Sigmoid colon (tissue), 6 donors: ENCODE measurements at regions not wholly inside any gene's neighbourhood (a gene's known extent, or its start where the extent isn't known, plus 50 kb on each side); places are given as distances from the start of the nearest gene placed in this dataset.

ENCODE experiments used
- DNase-seq: peaks from one replicate; pipeline ENCODE4 v3.0.0-alpha.2; 2019
- H3K27ac ChIP-seq, 4 donors: fragments of 200-600 bp; sonication (generic); one replicate each; pipeline ENCODE4 v1.5.1; 2016 to 2019; ENCODE audit warnings: mild to moderate bottlenecking in 1 of 4
- H3K27me3 ChIP-seq, 3 donors: fragments of 200-600 bp; sonication (generic); one replicate each; pipeline ENCODE4 v1.5.1; 2019; ENCODE audit warnings: mild to moderate bottlenecking in 1 of 3
- H3K36me3 ChIP-seq, 4 donors: fragments of 200-600 bp; sonication (generic); one replicate each; pipeline ENCODE4 v1.5.1; 2016 to 2019
- H3K4me1 ChIP-seq, 4 donors: fragments of 200-600 bp; sonication (generic); one replicate each; pipeline ENCODE4 v1.5.1; 2017 to 2019
- H3K4me3 ChIP-seq, 4 donors: fragments of 200-600 bp; sonication (generic); one replicate each; pipeline ENCODE4 v1.5.1; 2017 to 2019; ENCODE audit warnings: mild to moderate bottlenecking in 2 of 4, moderate library complexity in 1 of 4
- H3K9me3 ChIP-seq, 4 donors: fragments of 200-600 bp in 3 of 4; sonication (generic) in 3 of 4; one replicate each; pipeline versions ENCODE4 v1.5.1 to v1.6.1; 2013 to 2019
- EP300 ChIP-seq, 4 donors: sonication (generic); formaldehyde crosslinking; IDR thresholded peaks; one replicate each; pipeline ENCODE4 v1.6.1; 2017; ENCODE audit warnings: antibody characterized with exemption in 4 of 4
- POLR2A ChIP-seq, 2 donors: fragments of 450-650 bp; IDR thresholded peaks; one replicate each; pipeline ENCODE4 v1.6.1; 2016; ENCODE audit warnings: antibody characterized with exemption in 2 of 2, mild to moderate bottlenecking in 2 of 2, moderate library complexity in 2 of 2
- POLR2AphosphoS5 ChIP-seq, 4 donors: sonication (generic); formaldehyde crosslinking; IDR thresholded peaks; one replicate each; pipeline ENCODE4 v1.6.1; 2017; ENCODE audit warnings: antibody characterized with exemption in 4 of 4
- WGBS, 2 donors: extraction: QIAGEN DNeasy Blood & Tissue Kit; methylation state at CpG; one replicate each; pipeline ENCODE4 v1.1.7; 2013; 5-methylcytosine and 5-hydroxymethylcytosine counted together
- intact Hi-C: fragments of 100-400 bp; cut with DNase I; formaldehyde crosslinking; loops from one replicate; pipeline ENCODE4 v1.15.1; 2023
- TF ChIP-seq, protein P1 (sequence below), 4 experiments: fragments of 450-650 bp in 3 of 4; fragments of 200-600 bp in 1 of 4; IDR thresholded peaks; one replicate each; pipeline ENCODE4 v1.5.1; 2016 to 2019; ENCODE audit warnings: antibody characterized with exemption in 4 of 4, mild to moderate bottlenecking in 3 of 4, moderate library complexity in 2 of 4
- donor health status: healthy with polysubstance abuse.
- donor health status: healthy.

DNA sequence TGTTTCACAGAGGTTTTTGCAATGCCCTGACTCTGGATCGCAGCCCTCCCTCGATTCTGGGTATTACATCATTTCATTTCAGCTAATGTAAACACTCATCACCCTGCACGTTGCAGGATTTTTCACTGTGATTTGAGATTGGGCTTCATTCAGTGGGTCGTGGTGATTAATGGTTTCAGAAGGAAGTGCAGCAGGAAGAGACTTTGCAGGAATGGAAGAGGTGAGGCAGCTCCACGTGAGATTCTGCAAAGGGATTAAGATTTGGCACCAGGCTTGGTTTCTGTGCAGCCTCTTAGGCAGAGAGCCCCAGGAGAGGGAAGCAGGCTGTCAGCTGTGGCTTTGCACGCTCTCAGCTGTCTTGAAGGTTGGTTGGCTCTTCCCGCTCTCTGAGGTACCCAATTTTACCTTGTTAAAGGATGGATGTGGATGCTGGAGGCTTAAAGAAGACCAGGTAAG lies 95.2 kb downstream of the PLCE1 start:
- H3K9me3 ChIP-seq: no peaks in the 10 kb centered on the region
- H3K4me1 ChIP-seq: peaks cover 0 to 46% (median 21%) of the 10 kb centered on the region in 4 donors
- DNase-seq: no peak
- intact Hi-C loops: no loop called here
- no peak for TF ChIP-seq POLR2A (IDR thresholded peaks at IDR 0.05)
- TF ChIP-seq POLR2AphosphoS5 (IDR thresholded peaks at IDR 0.05): peak in 1 of 4 donors; percentile 26
- 38 to 61% methylated on average over 7 of the region's 7 CpGs for WGBS, 2 donors
- H3K27ac ChIP-seq: peak overlapping the region in 1 of 4 donors; percentile 50
- peak overlapping the region in 3 of 4 donors; percentile 0 to 11 (median 9) for H3K4me3 ChIP-seq
- H3K36me3 ChIP-seq: no peaks in the 10 kb centered on the region
- no peaks in the 10 kb centered on the region for H3K27me3 ChIP-seq

DNA sequence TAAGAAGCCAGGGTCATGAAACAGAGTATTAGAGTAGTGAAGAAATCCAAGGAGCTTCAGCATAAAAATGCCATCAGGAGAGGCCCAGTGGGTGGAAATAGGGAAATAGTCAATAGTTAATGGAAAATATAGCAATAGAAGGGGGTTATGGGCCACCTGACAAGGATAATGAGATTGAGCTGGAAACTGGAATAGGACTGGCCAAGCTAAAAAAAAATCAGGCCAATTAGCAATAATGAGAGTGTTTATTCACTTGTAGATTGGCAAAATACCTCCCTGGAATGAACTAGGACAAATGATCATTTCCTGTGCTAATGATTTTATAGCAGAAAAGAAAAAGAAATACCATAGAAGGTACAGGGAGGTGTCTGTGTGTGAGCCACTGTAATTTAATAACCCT lies 97.9 kb downstream of the PLCE1 start:
- Histone ChIP-seq H3K4me1 (peaks cover 0 to 39% (median 16%) of the 10 kb centered on the region in 4 donors), H3K36me3 (no peaks in the 10 kb centered on the region), H3K9me3 (no peaks in the 10 kb centered on the region), H3K4me3 (no peak overlapping the region), H3K27ac (peak overlapping the region in 1 of 4 donors; percentile 65), H3K27me3 (no peaks in the 10 kb centered on the region)
- no peak for DNase-seq
- no peak for TF ChIP-seq POLR2AphosphoS5 (IDR thresholded peaks at IDR 0.05)
- TF ChIP-seq EP300 (IDR thresholded peaks at IDR 0.05): no peak
- TF ChIP-seq, protein P1, sequence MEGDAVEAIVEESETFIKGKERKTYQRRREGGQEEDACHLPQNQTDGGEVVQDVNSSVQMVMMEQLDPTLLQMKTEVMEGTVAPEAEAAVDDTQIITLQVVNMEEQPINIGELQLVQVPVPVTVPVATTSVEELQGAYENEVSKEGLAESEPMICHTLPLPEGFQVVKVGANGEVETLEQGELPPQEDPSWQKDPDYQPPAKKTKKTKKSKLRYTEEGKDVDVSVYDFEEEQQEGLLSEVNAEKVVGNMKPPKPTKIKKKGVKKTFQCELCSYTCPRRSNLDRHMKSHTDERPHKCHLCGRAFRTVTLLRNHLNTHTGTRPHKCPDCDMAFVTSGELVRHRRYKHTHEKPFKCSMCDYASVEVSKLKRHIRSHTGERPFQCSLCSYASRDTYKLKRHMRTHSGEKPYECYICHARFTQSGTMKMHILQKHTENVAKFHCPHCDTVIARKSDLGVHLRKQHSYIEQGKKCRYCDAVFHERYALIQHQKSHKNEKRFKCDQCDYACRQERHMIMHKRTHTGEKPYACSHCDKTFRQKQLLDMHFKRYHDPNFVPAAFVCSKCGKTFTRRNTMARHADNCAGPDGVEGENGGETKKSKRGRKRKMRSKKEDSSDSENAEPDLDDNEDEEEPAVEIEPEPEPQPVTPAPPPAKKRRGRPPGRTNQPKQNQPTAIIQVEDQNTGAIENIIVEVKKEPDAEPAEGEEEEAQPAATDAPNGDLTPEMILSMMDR (IDR thresholded peaks at IDR 0.05): no peak
- no peak for TF ChIP-seq POLR2A (IDR thresholded peaks at IDR 0.05)
- intact Hi-C loops: no loop called here

DNA sequence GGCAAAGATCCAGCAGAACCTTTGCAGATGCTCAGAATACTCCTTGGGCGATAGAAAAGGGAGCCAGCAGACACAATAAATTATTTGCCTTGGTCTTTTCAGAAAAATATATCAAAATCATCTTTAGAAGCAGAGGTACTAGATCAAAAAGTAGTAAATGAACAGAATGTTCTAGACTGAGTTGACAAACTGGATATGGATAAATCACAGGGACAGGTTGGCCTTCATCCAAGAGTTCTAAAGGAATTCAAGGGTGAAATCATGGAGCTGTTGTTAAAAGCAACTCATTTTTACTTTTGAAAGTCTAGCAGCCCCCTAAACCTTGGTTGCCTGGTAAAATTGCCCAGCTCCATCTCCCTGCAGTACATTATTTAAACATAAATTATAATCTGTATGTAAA lies 99.1 kb downstream of the PLCE1 start:
- peak overlapping the region in 3 of 4 donors; percentile 3 to 65 (median 38) for H3K27ac ChIP-seq
- H3K4me1 ChIP-seq: peaks cover 0 to 39% (median 16%) of the 10 kb centered on the region in 4 donors
- intact Hi-C loops: no loop called here
- no peak for DNase-seq
- no peaks in the 10 kb centered on the region for H3K36me3 ChIP-seq
- H3K27me3 ChIP-seq: no peaks in the 10 kb centered on the region
- WGBS, 2 donors: 71 to 94% methylated on average over 1 of the region's 1 CpG
- no peaks in the 10 kb centered on the region for H3K9me3 ChIP-seq
- H3K4me3 ChIP-seq: no peak overlapping the region
- TF ChIP-seq POLR2AphosphoS5 (IDR thresholded peaks at IDR 0.05) (peak in 3 of 4 donors; percentile 43 to 80 (median 69)), POLR2A (IDR thresholded peaks at IDR 0.05) (no peak), EP300 (IDR thresholded peaks at IDR 0.05) (peak in 2 of 4 donors; percentile 19 to 36)

DNA sequence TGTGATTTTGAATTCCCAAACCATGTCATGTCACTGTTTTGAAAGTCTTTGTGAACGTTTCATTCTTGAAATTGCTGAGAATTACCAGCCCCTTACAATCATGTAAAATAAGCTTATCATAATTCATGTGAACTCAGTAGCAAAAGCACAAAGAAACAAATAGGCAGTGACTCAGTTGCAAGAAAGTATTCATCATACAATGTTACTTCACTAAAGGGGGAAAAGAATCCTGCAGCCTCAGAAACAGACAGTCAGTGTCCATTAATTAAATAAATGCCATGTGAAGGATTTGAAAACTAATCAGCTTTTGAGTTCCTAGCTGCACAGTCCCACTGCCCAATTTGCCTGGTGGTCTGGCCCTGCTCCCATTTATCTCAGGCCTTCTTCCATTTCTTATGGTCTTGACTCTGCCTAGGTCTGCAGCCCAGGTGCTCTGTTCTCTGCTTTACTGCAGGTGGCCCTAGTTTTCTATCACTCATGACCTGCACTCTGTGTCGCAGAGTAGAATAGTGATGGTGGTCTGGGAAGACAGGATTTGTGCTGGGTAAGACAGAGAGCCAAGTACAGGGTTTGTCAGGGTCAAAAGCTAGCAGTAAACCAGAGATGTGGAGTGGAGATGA lies 99.7 kb downstream of the PLCE1 start:
- Histone ChIP-seq H3K27me3 (no peaks in the 10 kb centered on the region), H3K4me1 (peaks cover 0 to 38% (median 16%) of the 10 kb centered on the region in 4 donors), H3K36me3 (no peaks in the 10 kb centered on the region), H3K9me3 (no peaks in the 10 kb centered on the region), H3K4me3 (no peak overlapping the region), H3K27ac (peak overlapping the region in 2 of 4 donors; percentile 38 to 65)
- WGBS, 2 donors: 79 to 87% methylated on average over 2 of the region's 2 CpGs
- no peak for DNase-seq
- no peak for TF ChIP-seq POLR2A (IDR thresholded peaks at IDR 0.05)
- intact Hi-C loops: no loop called here

DNA sequence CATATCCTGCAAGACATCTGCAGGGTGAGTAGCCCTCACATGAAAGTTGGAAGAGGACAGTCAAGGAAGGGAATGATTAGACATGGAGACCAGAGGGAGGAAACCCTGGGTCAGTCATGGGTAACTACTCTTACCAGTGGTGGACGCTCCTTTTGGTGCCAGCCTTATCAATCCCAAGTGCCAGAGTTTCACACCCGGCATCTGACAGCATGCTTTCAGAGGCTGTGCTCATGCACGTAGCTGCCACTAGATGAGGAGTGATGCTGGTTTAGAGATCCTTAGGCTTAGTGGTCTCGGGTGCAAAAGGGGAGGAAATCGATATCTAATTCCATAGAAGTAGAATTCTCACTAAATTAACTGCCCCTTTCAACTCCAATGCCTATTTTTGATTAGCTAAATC lies 100.8 kb downstream of the PLCE1 start:
- Histone ChIP-seq H3K4me1 (peaks cover 0 to 26% (median 10%) of the 10 kb centered on the region in 4 donors), H3K4me3 (no peak overlapping the region), H3K27ac (no peak overlapping the region), H3K9me3 (no peaks in the 10 kb centered on the region), H3K36me3 (no peaks in the 10 kb centered on the region), H3K27me3 (no peaks in the 10 kb centered on the region)
- DNase-seq: no peak
- no peak for TF ChIP-seq POLR2A (IDR thresholded peaks at IDR 0.05)
- no peak for TF ChIP-seq POLR2AphosphoS5 (IDR thresholded peaks at IDR 0.05)
- TF ChIP-seq, protein P1 (IDR thresholded peaks at IDR 0.05): no peak
- TF ChIP-seq EP300 (IDR thresholded peaks at IDR 0.05): no peak
- WGBS, 2 donors: 86 to 95% methylated on average over 5 of the region's 5 CpGs
- intact Hi-C loops: no loop called here

DNA sequence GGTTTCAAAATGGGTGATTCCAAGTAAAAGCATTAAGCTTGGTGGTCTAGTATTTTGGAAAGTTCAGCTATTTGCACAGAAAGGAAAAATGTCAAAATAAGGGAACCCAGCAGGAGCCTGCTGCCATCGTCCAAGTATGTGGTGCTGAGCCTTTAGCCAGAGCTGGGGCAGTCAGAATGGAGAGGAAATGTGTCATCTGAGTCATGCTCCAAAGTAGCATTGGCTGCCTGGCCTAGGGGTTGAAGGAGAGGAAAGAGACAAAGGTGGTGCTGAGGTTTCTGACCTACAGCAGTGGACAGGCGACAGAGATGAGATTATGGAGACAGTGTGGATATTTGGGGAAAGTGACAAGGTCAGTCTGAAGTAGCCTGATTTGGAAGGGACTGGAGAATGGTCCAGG lies 103.9 kb downstream of the PLCE1 start:
- Histone ChIP-seq H3K27ac (no peak overlapping the region), H3K9me3 (no peaks in the 10 kb centered on the region), H3K4me1 (peaks cover 0 to 18% (median 6%) of the 10 kb centered on the region in 4 donors), H3K4me3 (no peak overlapping the region), H3K36me3 (no peaks in the 10 kb centered on the region), H3K27me3 (no peaks in the 10 kb centered on the region)
- intact Hi-C loops: no loop called here
- no peak for TF ChIP-seq POLR2A (IDR thresholded peaks at IDR 0.05)
- TF ChIP-seq, protein P1 (IDR thresholded peaks at IDR 0.05): no peak
- no peak for TF ChIP-seq POLR2AphosphoS5 (IDR thresholded peaks at IDR 0.05)
- TF ChIP-seq EP300 (IDR thresholded peaks at IDR 0.05): no peak
- no peak for DNase-seq
- 86 to 91% methylated on average over 2 of the region's 2 CpGs for whole genome bisulfite sequencing, 2 donors
